ENCODE measurements at regions not wholly inside any gene's neighbourhood (a gene's known extent, or its start where the extent isn't known, plus 50 kb on each side); places are given as distances from the start of the nearest gene placed in this dataset.

DNA sequence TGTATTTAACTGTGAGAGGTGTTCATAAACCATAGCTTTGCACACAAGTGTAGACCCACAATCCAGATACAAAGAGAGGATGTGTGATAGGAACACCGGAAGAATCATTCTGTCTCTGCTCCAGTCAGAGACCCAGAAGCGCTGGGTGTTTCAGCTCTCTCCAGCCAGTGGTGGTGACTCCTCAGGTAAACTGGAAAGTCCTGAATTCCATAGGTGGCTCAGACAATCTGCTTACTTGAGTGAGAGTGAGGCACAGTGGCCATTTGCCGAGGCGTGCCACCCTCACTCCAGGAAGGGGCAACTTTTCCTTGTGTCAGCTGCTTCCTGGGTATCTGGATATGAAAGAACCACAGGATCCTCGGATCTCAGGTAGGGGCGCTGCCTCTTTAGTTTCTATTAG is 171.5 kb downstream of the KCNS3 start:
- TF ChIP-seq, protein P1, sequence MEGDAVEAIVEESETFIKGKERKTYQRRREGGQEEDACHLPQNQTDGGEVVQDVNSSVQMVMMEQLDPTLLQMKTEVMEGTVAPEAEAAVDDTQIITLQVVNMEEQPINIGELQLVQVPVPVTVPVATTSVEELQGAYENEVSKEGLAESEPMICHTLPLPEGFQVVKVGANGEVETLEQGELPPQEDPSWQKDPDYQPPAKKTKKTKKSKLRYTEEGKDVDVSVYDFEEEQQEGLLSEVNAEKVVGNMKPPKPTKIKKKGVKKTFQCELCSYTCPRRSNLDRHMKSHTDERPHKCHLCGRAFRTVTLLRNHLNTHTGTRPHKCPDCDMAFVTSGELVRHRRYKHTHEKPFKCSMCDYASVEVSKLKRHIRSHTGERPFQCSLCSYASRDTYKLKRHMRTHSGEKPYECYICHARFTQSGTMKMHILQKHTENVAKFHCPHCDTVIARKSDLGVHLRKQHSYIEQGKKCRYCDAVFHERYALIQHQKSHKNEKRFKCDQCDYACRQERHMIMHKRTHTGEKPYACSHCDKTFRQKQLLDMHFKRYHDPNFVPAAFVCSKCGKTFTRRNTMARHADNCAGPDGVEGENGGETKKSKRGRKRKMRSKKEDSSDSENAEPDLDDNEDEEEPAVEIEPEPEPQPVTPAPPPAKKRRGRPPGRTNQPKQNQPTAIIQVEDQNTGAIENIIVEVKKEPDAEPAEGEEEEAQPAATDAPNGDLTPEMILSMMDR (conservative IDR thresholded peaks at IDR 0.05; ENCODE audit: low read depth, low read length): no peak
- TF ChIP-seq EZH2 (IDR thresholded peaks at IDR 0.05; ENCODE audit: borderline replicate concordance, low read depth, low read length, poor library complexity, severe bottlenecking): no peak

Measured in A673 (cell line).